ENCODE measurements at regions not wholly inside any gene's neighbourhood (a gene's known extent, or its start where the extent isn't known, plus 50 kb on each side); places are given as distances from the start of the nearest gene placed in this dataset.

DNA sequence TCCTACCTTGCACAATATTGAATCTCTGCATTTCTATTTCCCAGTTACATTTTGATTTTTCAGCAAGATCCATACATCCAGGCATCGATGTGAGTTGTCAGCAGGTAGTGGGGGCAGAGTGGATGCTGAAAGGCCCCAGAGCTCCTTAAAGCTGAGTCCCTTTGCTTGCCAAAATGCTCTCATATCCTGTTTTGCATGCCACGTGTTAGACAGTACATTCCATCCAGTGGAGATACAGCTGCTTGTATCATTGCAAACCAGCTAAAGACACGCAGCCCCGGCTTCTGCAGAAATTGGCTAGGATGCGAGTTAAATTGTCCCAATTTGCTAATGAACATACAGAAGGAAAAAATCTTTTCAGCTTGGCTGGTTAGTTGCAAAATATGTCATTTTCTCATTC is 179.6 kb upstream of the MXRA5 start:
- Histone ChIP-seq H3K4me3 (no peak overlapping the region), H3K4me1 (peaks cover 0 to 19% (median 0%) of the 10 kb centered on the region in 9 donors), H3K27me3 (no peaks in the 10 kb centered on the region), H3K9me3 (peaks cover 0 to 10% (median 0%) of the 10 kb centered on the region in 11 donors), H3K36me3 (no peaks in the 10 kb centered on the region), H3K27ac (peak overlapping the region in 3 of 10 donors; percentile 8 to 66 (median 26))
- WGBS, 2 donors = 36 to 53% methylated on average over 5 of the region's 5 CpGs
- intact Hi-C loops (cut with DNase I) = loop anchor here in 1 of 10 donors (10.0 kb wide), 1 partner anchor 281 kb away; no protein-coding TSS in a partner anchor
- TF ChIP-seq CTCF (IDR thresholded peaks at IDR 0.05) = no peak
- ATAC-seq (peak in 4 of 8 donors; percentile 54 to 65 (median 64)), DNase-seq (peak in 1 of 2 donors; percentile 5)

GRCh38 chrX:3522101-3522650 is 175.7 kb upstream of the MXRA5 start:
- no peak for DNase-seq
- 50 to 54% methylated on average over 4 of the region's 4 CpGs for whole genome bisulfite sequencing, 2 donors
- Histone ChIP-seq H3K27ac (peak overlapping the region in 5 of 10 donors; percentile 34 to 73 (median 59)), H3K27me3 (no peaks in the 10 kb centered on the region), H3K9me3 (peaks cover 0 to 4% (median 0%) of the 10 kb centered on the region in 11 donors), H3K4me3 (no peak overlapping the region), H3K36me3 (no peaks in the 10 kb centered on the region), H3K4me1 (peaks cover 0 to 19% (median 0%) of the 10 kb centered on the region in 9 donors)
- intact Hi-C loops (cut with DNase I) = loop anchor here in 1 of 10 donors (10.0 kb wide), 1 partner anchor 277 kb away; no protein-coding TSS in a partner anchor
- TF ChIP-seq CTCF (IDR thresholded peaks at IDR 0.05) = no peak
- ATAC-seq = peak in 2 of 8 donors; percentile 54 to 56

- 49 to 54% methylated on average over 3 of the region's 3 CpGs for WGBS, 2 donors
- Histone ChIP-seq H3K9me3 (peaks cover 0 to 4% (median 0%) of the 10 kb centered on the region in 11 donors), H3K4me1 (peaks cover 0 to 16% (median 0%) of the 10 kb centered on the region in 9 donors), H3K27ac (peak overlapping the region in 5 of 10 donors; percentile 34 to 74 (median 64)), H3K27me3 (no peaks in the 10 kb centered on the region), H3K4me3 (no peak overlapping the region), H3K36me3 (no peaks in the 10 kb centered on the region)
- intact Hi-C loops (cut with DNase I) = loop anchor here in 1 of 10 donors (10.0 kb wide), 1 partner anchor 277 kb away; no protein-coding TSS in a partner anchor
- DNase-seq (no peak), ATAC-seq (no peak)
- no peak for TF ChIP-seq CTCF (IDR thresholded peaks at IDR 0.05)
Observed at GRCh38 chrX:3521396-3521795, 174.9 kb upstream of the MXRA5 start.

DNA sequence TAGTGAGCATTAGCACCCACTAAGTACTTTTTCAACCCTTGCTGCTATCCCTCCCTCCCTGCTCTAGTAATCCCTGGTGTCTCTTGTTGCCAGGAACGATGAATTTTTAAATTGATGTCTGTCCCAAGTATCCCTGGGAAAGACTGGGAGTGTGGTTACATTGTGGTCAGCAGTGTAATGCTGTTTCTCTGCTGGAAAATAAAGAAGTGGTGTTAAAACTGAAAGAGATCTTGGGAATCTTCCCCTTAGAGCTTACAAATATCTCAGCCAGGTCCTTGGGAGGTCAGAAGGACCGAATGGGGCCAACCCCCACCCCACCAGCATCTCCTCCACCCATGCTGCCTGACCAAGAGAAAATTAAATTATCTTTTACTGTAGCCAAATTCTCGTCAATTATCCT is 174.5 kb upstream of the MXRA5 start:
- 50 to 57% methylated on average over 3 of the region's 3 CpGs for WGBS, 2 donors
- no peak for TF ChIP-seq CTCF (IDR thresholded peaks at IDR 0.05)
- Histone ChIP-seq H3K9me3 (peaks cover 0 to 4% (median 0%) of the 10 kb centered on the region in 11 donors), H3K36me3 (no peaks in the 10 kb centered on the region), H3K27me3 (no peaks in the 10 kb centered on the region), H3K4me1 (peaks cover 0 to 12% (median 0%) of the 10 kb centered on the region in 9 donors), H3K4me3 (no peak overlapping the region), H3K27ac (peak overlapping the region in 5 of 10 donors; percentile 34 to 74 (median 64))
- peak in 2 of 8 donors; percentile 27 to 33 for ATAC-seq
- no peak for DNase-seq
- intact Hi-C loops (cut with DNase I) = loop anchor here in 1 of 10 donors (10.0 kb wide), 1 partner anchor 276 kb away; no protein-coding TSS in a partner anchor

Data from heart right ventricle (tissue), 16 donors.